OCI-LY1 (cell line): ENCODE measurements at regions not wholly inside any gene's neighbourhood (a gene's known extent, or its start where the extent isn't known, plus 50 kb on each side); places are given as distances from the start of the nearest gene placed in this dataset.

Source experiments
- CTCF ChIP-seq: fragments of 200-600 bp; sonication (generic), shearing (Covaris generic); IDR thresholded peaks from 2 replicates; pipeline ENCODE4 v1.5.1; 2017; ENCODE audit warnings: mild to moderate bottlenecking, antibody characterized with exemption, low read length, moderate library complexity, mixed read lengths
- EZH2 ChIP-seq: fragments of 200-600 bp; sonication (generic), shearing (Covaris generic); IDR thresholded peaks from 2 replicates; pipeline ENCODE4 v1.8.0; 2017; ENCODE audit warnings: borderline replicate concordance, mixed run types, mild to moderate bottlenecking, antibody characterized with exemption, low read length, moderate library complexity, mixed read lengths

DNA sequence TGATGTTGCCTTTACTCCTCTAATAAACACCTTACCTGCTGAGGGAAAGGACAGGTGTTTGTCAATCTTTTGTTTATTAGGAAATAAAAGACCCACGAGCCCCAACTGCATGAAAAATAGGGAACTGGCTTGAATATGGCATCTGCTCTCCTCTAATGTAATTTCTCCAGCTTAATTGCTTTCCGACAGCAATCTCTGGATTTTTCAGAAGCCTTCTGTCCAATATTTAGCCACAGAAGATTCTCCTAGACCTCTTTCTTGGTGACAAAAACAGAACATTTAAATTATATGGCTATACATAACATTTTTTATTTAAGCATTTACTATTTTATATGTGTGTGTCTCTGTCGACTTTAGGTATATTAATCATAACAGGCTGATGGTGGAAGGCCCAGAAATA lies 317.4 kb upstream of the ADARB2 start:
- no peak for TF ChIP-seq CTCF
- TF ChIP-seq EZH2 = no peak
